GM23338 (cell line): ENCODE measurements at regions not wholly inside any gene's neighbourhood (a gene's known extent, or its start where the extent isn't known, plus 50 kb on each side); places are given as distances from the start of the nearest gene placed in this dataset.

Source experiments
- ATAC-seq: fragments of 200-7000 bp; cut with Tn5 transposase; 3 replicates; pipeline ENCODE4 v1.9.1; 2020
- DNase-seq: peaks from one replicate; pipeline ENCODE4 v3.0.0-alpha.2; 2015; ENCODE audit warnings: low spot score
- H2AFZ ChIP-seq: fragments of 200-600 bp; sonication (generic); 2 replicates; pipeline ENCODE4 v1.8.0; 2016; ENCODE audit warnings: antibody characterized with exemption, mild to moderate bottlenecking, moderate library complexity
- H3F3A ChIP-seq: fragments of 200-600 bp; sonication (generic); replicated peaks from 2 replicates; pipeline ENCODE4 v1.8.0; 2017; ENCODE audit warnings: antibody characterized with exemption, mixed run types, low read depth
- H3K27ac ChIP-seq: fragments of 200-600 bp; sonication (generic); 2 replicates; pipeline ENCODE4 v1.6.1; 2016; ENCODE audit warnings: low read depth
- H3K27me3 ChIP-seq: fragments of 200-600 bp; sonication (generic); 2 replicates; pipeline ENCODE4 v1.8.0; 2016; ENCODE audit warnings: mild to moderate bottlenecking, mixed run types, moderate library complexity; ENCODE audit not compliant: insufficient read depth
- H3K36me3 ChIP-seq: fragments of 200-600 bp; sonication (generic); 2 replicates; pipeline ENCODE4 v1.8.0; 2016; ENCODE audit warnings: mild to moderate bottlenecking; ENCODE audit not compliant: insufficient read depth
- H3K4me1 ChIP-seq: fragments of 200-600 bp; sonication (generic); 2 replicates; pipeline ENCODE4 v1.8.0; 2016; ENCODE audit warnings: mild to moderate bottlenecking, moderate library complexity; ENCODE audit not compliant: insufficient read depth
- H3K4me2 ChIP-seq: fragments of 200-600 bp; sonication (generic); 2 replicates; pipeline ENCODE4 v1.7.1; 2017; ENCODE audit warnings: mixed run types
- H3K4me3 ChIP-seq: fragments of 200-600 bp; sonication (generic); 2 replicates; pipeline ENCODE4 v1.6.1; 2016; ENCODE audit warnings: mixed run types
- H3K79me2 ChIP-seq: fragments of 200-600 bp; sonication (generic); replicated peaks from 2 replicates; pipeline ENCODE4 v1.8.0; 2017; ENCODE audit warnings: mild to moderate bottlenecking; ENCODE audit not compliant: insufficient read depth
- H3K9me2 ChIP-seq: fragments of 200-600 bp; sonication (generic); 2 replicates; pipeline ENCODE4 v1.8.0; 2017; ENCODE audit not compliant: insufficient read depth
- H4K20me1 ChIP-seq: fragments of 200-600 bp; sonication (generic); replicated peaks from 2 replicates; pipeline ENCODE4 v1.8.0; 2017; ENCODE audit warnings: mild to moderate bottlenecking; ENCODE audit not compliant: insufficient read depth
- H3K27ac Mint-ChIP-seq: 2 replicates; pipeline ENCODE4 v1.8.0; 2020; ENCODE audit warnings: inconsistent platforms, mild to moderate bottlenecking, moderate library complexity, mixed read lengths
- H3K27me3 Mint-ChIP-seq: 3 replicates; pipeline ENCODE4 v1.8.0; 2022; ENCODE audit warnings: low read depth, mild to moderate bottlenecking, moderate library complexity, mixed read lengths, inconsistent platforms; ENCODE audit not compliant: insufficient read depth, poor library complexity
- H3K36me3 Mint-ChIP-seq: 3 replicates; pipeline ENCODE4 v1.8.0; 2021; ENCODE audit warnings: low read depth, mild to moderate bottlenecking, inconsistent platforms, moderate library complexity, mixed read lengths
- H3K4me1 Mint-ChIP-seq: 3 replicates; pipeline ENCODE4 v1.8.0; 2020; ENCODE audit warnings: mild to moderate bottlenecking, inconsistent platforms, mixed read lengths
- H3K4me3 Mint-ChIP-seq: 3 replicates; pipeline ENCODE4 v1.8.0; 2021; ENCODE audit warnings: moderate library complexity, mild to moderate bottlenecking, inconsistent platforms, mixed read lengths
- H3K9me3 Mint-ChIP-seq: 3 replicates; pipeline ENCODE4 v1.8.0; 2020; ENCODE audit warnings: moderate library complexity, mild to moderate bottlenecking, inconsistent platforms, mixed read lengths
- CREB1 ChIP-seq: fragments of 250-450 bp; sonication (Bioruptor Pico); IDR thresholded peaks from 2 replicates; pipeline ENCODE4 v1.5.0; 2020; ENCODE audit warnings: low read depth, mild to moderate bottlenecking, moderate library complexity
- CTCF ChIP-seq, 2 experiments: fragments of 200-600 bp in 1 of 2; sonication (generic) in 1 of 2; conservative IDR thresholded peaks; 2 replicates each; pipeline versions ENCODE4 v1.5.1 to v1.6.1; 2016 to 2017; ENCODE audit warnings: antibody characterized with exemption in 2 of 2, low read depth in 2 of 2, mild to moderate bottlenecking in 2 of 2, moderate library complexity in 1 of 2
- EZH2 ChIP-seq: fragments of 200-600 bp; sonication (generic); IDR thresholded peaks from one replicate; pipeline ENCODE4 v1.8.0; 2017; ENCODE audit warnings: antibody characterized with exemption, mild to moderate bottlenecking, low read depth; ENCODE audit not compliant: unreplicated experiment
- EZH2phosphoT487 ChIP-seq: fragments of 200-600 bp; sonication (generic); IDR thresholded peaks from one replicate; pipeline ENCODE4 v1.8.1; 2018; ENCODE audit warnings: antibody characterized with exemption; ENCODE audit not compliant: unreplicated experiment
- JUNB ChIP-seq: IDR thresholded peaks from one replicate; pipeline ENCODE4 v1.6.1; 2016; ENCODE audit warnings: antibody characterized with exemption; ENCODE audit not compliant: unreplicated experiment
- NANOG ChIP-seq: IDR thresholded peaks from 2 replicates; pipeline ENCODE4 v1.6.1; 2016; ENCODE audit warnings: antibody characterized with exemption, borderline replicate concordance
- POLR2AphosphoS5 ChIP-seq: IDR thresholded peaks from 2 replicates; pipeline ENCODE4 v1.6.1; 2016; ENCODE audit warnings: antibody characterized with exemption, low read depth
- STAT1 ChIP-seq: IDR thresholded peaks from one replicate; pipeline ENCODE4 v1.6.1; 2016; ENCODE audit warnings: antibody characterized with exemption; ENCODE audit not compliant: unreplicated experiment
- ZNF114 ChIP-seq: fragments of 250-450 bp; sonication (Bioruptor Pico); IDR thresholded peaks from 2 replicates; pipeline ENCODE4 v1.5.0; 2020; ENCODE audit warnings: mild to moderate bottlenecking, moderate library complexity
- ZNF331 ChIP-seq: fragments of 250-450 bp; sonication (Bioruptor Pico); IDR thresholded peaks from 2 replicates; pipeline ENCODE4 v1.5.0; 2020; ENCODE audit warnings: low read depth, mild to moderate bottlenecking, moderate library complexity
- ZNF462 ChIP-seq: fragments of 250-450 bp; sonication (Bioruptor Pico); IDR thresholded peaks from 2 replicates; pipeline ENCODE4 v1.5.0; 2020; ENCODE audit warnings: mild to moderate bottlenecking, moderate library complexity
- TF ChIP-seq, protein P1 (sequence below): IDR thresholded peaks from one replicate; pipeline ENCODE4 v1.6.1; 2018; ENCODE audit warnings: antibody characterized with exemption; ENCODE audit not compliant: unreplicated experiment
- TF ChIP-seq, protein P2 (sequence below): IDR thresholded peaks from 2 replicates; pipeline ENCODE4 v1.6.1; 2016; ENCODE audit warnings: antibody characterized with exemption

DNA sequence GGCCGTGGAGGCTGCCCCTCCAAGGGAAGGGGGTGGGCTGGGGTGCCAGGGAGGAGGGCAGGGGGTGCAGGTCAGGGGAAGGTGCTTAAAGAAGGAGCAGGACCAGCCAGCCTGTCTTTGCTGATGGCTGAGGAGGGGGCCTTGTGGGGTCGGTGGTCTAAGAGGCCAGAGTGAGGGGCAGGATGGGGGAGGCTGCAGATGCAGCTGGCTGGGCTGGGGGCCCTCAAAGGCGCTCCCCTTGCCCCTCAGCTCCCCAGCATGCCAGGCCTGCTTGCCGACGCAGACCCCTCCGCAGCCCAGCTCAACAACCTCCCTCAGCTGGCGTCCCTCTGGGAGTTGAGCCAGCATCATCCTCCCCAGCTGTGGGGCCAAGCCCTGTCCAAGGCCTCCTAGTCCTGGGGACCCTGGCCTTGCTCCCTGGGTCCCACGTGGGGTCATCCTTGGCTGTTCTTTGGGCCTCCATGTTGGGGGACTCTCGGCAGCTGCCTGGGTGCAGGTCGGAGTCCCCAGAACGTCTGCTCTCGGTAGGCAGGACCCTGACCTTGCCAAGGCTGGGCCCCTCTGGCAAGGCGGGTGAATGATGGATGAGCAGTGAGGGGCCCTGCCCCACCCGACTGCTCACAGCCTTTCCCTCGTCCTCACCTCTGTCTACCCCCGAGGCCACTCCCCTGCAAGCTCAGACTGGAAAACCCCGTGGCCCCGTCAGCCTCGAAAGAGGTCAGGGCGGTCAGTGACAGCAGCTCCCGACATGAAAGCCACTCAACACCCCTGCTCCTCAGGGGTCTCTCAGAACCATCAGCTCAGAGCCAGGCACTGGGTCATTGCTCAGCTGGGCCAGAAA is 119.4 kb downstream of the FAM53A start:
- H4K20me1 ChIP-seq, result no peaks in the 10 kb centered on the region

More for the DNA sequence above, 119.4 kb downstream of the FAM53A start:
- Histone ChIP-seq H3K36me3 (no peaks in the 10 kb centered on the region), H3F3A (no peaks in the 10 kb centered on the region), H3K27me3 (no peaks in the 10 kb centered on the region), H3K4me3 (no peak overlapping the region), H3K4me1 (peaks cover 6% of the 10 kb centered on the region; the same call in 1 of the 2 replicates), H3K4me2 (no peak overlapping the region), H3K79me2 (no peaks in the 10 kb centered on the region), H3K27ac (no peak overlapping the region), H3K9me2 (no peaks in the 10 kb centered on the region), H2AFZ (no peak overlapping the region)
- Mint-ChIP-seq H3K4me1 (peaks cover 4% of the 10 kb centered on the region; the same call in 2 of the 3 replicates), H3K9me3 (no peaks in the 10 kb centered on the region; the same call in 2 of the 3 replicates), H3K27me3 (peaks cover 17% of the 10 kb centered on the region), H3K36me3 (no peaks in the 10 kb centered on the region), H3K27ac (no peak overlapping the region), H3K4me3 (no peak overlapping the region)
- DNase-seq (no peak), ATAC-seq (no peak)
- TF ChIP-seq, protein P1, sequence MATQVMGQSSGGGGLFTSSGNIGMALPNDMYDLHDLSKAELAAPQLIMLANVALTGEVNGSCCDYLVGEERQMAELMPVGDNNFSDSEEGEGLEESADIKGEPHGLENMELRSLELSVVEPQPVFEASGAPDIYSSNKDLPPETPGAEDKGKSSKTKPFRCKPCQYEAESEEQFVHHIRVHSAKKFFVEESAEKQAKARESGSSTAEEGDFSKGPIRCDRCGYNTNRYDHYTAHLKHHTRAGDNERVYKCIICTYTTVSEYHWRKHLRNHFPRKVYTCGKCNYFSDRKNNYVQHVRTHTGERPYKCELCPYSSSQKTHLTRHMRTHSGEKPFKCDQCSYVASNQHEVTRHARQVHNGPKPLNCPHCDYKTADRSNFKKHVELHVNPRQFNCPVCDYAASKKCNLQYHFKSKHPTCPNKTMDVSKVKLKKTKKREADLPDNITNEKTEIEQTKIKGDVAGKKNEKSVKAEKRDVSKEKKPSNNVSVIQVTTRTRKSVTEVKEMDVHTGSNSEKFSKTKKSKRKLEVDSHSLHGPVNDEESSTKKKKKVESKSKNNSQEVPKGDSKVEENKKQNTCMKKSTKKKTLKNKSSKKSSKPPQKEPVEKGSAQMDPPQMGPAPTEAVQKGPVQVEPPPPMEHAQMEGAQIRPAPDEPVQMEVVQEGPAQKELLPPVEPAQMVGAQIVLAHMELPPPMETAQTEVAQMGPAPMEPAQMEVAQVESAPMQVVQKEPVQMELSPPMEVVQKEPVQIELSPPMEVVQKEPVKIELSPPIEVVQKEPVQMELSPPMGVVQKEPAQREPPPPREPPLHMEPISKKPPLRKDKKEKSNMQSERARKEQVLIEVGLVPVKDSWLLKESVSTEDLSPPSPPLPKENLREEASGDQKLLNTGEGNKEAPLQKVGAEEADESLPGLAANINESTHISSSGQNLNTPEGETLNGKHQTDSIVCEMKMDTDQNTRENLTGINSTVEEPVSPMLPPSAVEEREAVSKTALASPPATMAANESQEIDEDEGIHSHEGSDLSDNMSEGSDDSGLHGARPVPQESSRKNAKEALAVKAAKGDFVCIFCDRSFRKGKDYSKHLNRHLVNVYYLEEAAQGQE, result no peak
- TF ChIP-seq CTCF (conservative IDR thresholded peaks at IDR 0.05; ENCODE audit: low read depth in 2 of 2) (no peak), CREB1 (CRISPR knock-in tag) (no peak), ZNF331 (CRISPR knock-in tag) (no peak), ZNF114 (CRISPR knock-in tag) (no peak), STAT1 (no peak), NANOG (no peak), ZNF462 (CRISPR knock-in tag) (no peak), JUNB (no peak), EZH2phosphoT487 (no peak), POLR2AphosphoS5 (no peak), EZH2 (no peak)
- TF ChIP-seq, protein P2, sequence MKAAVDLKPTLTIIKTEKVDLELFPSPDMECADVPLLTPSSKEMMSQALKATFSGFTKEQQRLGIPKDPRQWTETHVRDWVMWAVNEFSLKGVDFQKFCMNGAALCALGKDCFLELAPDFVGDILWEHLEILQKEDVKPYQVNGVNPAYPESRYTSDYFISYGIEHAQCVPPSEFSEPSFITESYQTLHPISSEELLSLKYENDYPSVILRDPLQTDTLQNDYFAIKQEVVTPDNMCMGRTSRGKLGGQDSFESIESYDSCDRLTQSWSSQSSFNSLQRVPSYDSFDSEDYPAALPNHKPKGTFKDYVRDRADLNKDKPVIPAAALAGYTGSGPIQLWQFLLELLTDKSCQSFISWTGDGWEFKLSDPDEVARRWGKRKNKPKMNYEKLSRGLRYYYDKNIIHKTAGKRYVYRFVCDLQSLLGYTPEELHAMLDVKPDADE, result no peak
